H1 (cell line): ENCODE measurements at regions not wholly inside any gene's neighbourhood (a gene's known extent, or its start where the extent isn't known, plus 50 kb on each side); places are given as distances from the start of the nearest gene placed in this dataset.

Experiments
- CTCF ChIA-PET: fragments of 300-600 bp; sonication (Branson Sonifier 250); formaldehyde crosslinking; loops from one replicate; lab custom pipeline; 2021; ENCODE audit not compliant: partially characterized antibody; lab: Charles Lee
- POLR2A ChIA-PET: fragments of 300-600 bp; sonication (Branson Sonifier 250); formaldehyde crosslinking; loops from one replicate; lab custom pipeline; 2021; ENCODE audit warnings: inconsistent platforms; ENCODE audit not compliant: partially characterized antibody; lab: Charles Lee
- DNase-seq, 2 experiments: peaks; one replicate each; pipeline versions ENCODE4 v3.0.0 to v3.0.0-alpha.2; 2010 to 2022; ENCODE audit warnings: low spot score in 2 of 2, low read depth in 1 of 2, mixed read lengths in 1 of 2
- FAIRE-seq: peaks from 2 replicates; lab custom pipeline; 2011; peaks lifted over from hg19 to GRCh38; lab: Jason Lieb, UNC
- H2AFZ ChIP-seq: 2 replicates; pipeline ENCODE4 v1.8.1; 2012; ENCODE audit warnings: low read length, inconsistent platforms
- H2AK5ac ChIP-seq: 2 replicates; pipeline ENCODE4 v1.6.1; 2013; ENCODE audit warnings: low read depth, low read length
- H2BK120ac ChIP-seq: replicated peaks from 2 replicates; pipeline ENCODE3; 2013; ENCODE audit warnings: low read depth, low read length, inconsistent platforms
- H2BK12ac ChIP-seq: 2 replicates; pipeline ENCODE4 v1.6.1; 2013; ENCODE audit warnings: low read depth, low read length
- H2BK15ac ChIP-seq: 2 replicates; pipeline ENCODE4 v1.6.1; 2013; ENCODE audit warnings: low read length
- H2BK20ac ChIP-seq: 2 replicates; pipeline ENCODE4 v1.6.1; 2013; ENCODE audit warnings: low read length
- H2BK5ac ChIP-seq: 2 replicates; pipeline ENCODE4 v1.6.1; 2013; ENCODE audit warnings: low read depth, low read length
- H3K14ac ChIP-seq: 2 replicates; pipeline ENCODE4 v1.6.1; 2013; ENCODE audit warnings: inconsistent platforms; ENCODE audit not compliant: insufficient read length
- H3K18ac ChIP-seq: 2 replicates; pipeline ENCODE4 v1.6.1; 2013; ENCODE audit warnings: low read length; ENCODE audit errors: extremely low read depth
- H3K23ac ChIP-seq: 2 replicates; pipeline ENCODE4 v1.6.1; 2013; ENCODE audit warnings: inconsistent platforms; ENCODE audit not compliant: insufficient read length
- H3K23me2 ChIP-seq: 2 replicates; pipeline ENCODE4 v1.6.1; 2013; ENCODE audit warnings: low read depth, low read length
- H3K27ac ChIP-seq: 2 replicates; pipeline ENCODE4 v1.6.1; 2011; ENCODE audit warnings: low read depth, low read length, inconsistent platforms
- H3K27me3 ChIP-seq, 4 experiments: replicated peaks in 1 of 4; 1 replicate in 1 of 4; 2 replicates in 3 of 4; pipeline versions ENCODE4 v1.6.1 to v1.8.1; 2011 to 2013; ENCODE audit warnings: low read length in 3 of 4, mild to moderate bottlenecking in 3 of 4, inconsistent platforms in 2 of 4, mixed read lengths in 2 of 4, moderate library complexity in 1 of 4; ENCODE audit not compliant: control insufficient read depth in 3 of 4, insufficient read depth in 3 of 4; ENCODE audit errors: extremely low read depth in 1 of 4
- H3K36me3 ChIP-seq, 4 experiments: 2 replicates each; pipeline versions ENCODE4 v1.6.1 to v1.8.1; 2011 to 2013; ENCODE audit warnings: mild to moderate bottlenecking in 4 of 4, low read length in 3 of 4, moderate library complexity in 2 of 4, control low read depth in 1 of 4, inconsistent platforms in 1 of 4; ENCODE audit not compliant: insufficient read depth in 4 of 4, control insufficient read depth in 2 of 4
- H3K4ac ChIP-seq: replicated peaks from 2 replicates; pipeline ENCODE3; 2013; ENCODE audit warnings: low read length, low read depth, mixed read lengths, inconsistent platforms; ENCODE audit not compliant: insufficient read length
- H3K4me1 ChIP-seq, 4 experiments: replicated peaks in 1 of 4; 1 replicate in 1 of 4; 2 replicates in 3 of 4; pipeline versions ENCODE4 v1.6.1 to v1.8.1; 2011 to 2013; ENCODE audit warnings: low read length in 3 of 4, inconsistent platforms in 2 of 4, mixed read lengths in 1 of 4; ENCODE audit not compliant: insufficient read depth in 4 of 4, control insufficient read depth in 3 of 4
- H3K4me2 ChIP-seq, 2 experiments: 2 replicates each; pipeline versions ENCODE4 v1.6.1 to v1.8.1; 2011 to 2013; ENCODE audit warnings: low read depth in 2 of 2, low read length in 2 of 2, control low read depth in 1 of 2, inconsistent platforms in 1 of 2, mild to moderate bottlenecking in 1 of 2; ENCODE audit not compliant: insufficient read depth in 1 of 2
- H3K4me3 ChIP-seq, 4 experiments: fragments of 200-600, 300-600 bp in 1 of 4; sonication (generic), shearing (Covaris generic), sonication (Bioruptor Twin) in 1 of 4; 2 replicates each; pipeline versions ENCODE4 v1.5.1 to v1.8.1; 2011 to 2016; ENCODE audit warnings: low read length in 4 of 4, low read depth in 3 of 4, control low read depth in 2 of 4, inconsistent platforms in 2 of 4, mild to moderate bottlenecking in 2 of 4, mixed read lengths in 1 of 4, moderate library complexity in 1 of 4; ENCODE audit not compliant: insufficient read depth in 2 of 4; ENCODE audit errors: extremely low read depth in 1 of 4
- H3K56ac ChIP-seq: replicated peaks from 2 replicates; pipeline ENCODE3; 2013; ENCODE audit warnings: low read depth, mild to moderate bottlenecking, mixed read lengths, low read length, inconsistent platforms; ENCODE audit not compliant: insufficient read length
- H3K79me1 ChIP-seq: 2 replicates; pipeline ENCODE4 v1.6.1; 2013; ENCODE audit warnings: low read depth, low read length, control low read depth
- H3K79me2 ChIP-seq, 2 experiments: 2 replicates each; pipeline versions ENCODE4 v1.6.1 to v1.8.1; 2012 to 2013; ENCODE audit warnings: low read length in 2 of 2, mild to moderate bottlenecking in 2 of 2, inconsistent platforms in 1 of 2; ENCODE audit not compliant: insufficient read depth in 2 of 2, control insufficient read depth in 1 of 2
- H3K9ac ChIP-seq, 4 experiments: replicated peaks in 1 of 4; 1 replicate in 1 of 4; 2 replicates in 3 of 4; pipeline versions ENCODE4 v1.6.1 to v1.8.1; 2011 to 2013; ENCODE audit warnings: low read depth in 3 of 4, low read length in 3 of 4, control low read depth in 2 of 4, mild to moderate bottlenecking in 2 of 4, moderate library complexity in 2 of 4, inconsistent platforms in 1 of 4; ENCODE audit errors: extremely low read depth in 1 of 4
- H3K9me3 ChIP-seq, 2 experiments: 2 replicates each; pipeline versions ENCODE4 v1.6.1 to v1.8.1; 2012 to 2013; ENCODE audit warnings: mild to moderate bottlenecking in 2 of 2, moderate library complexity in 2 of 2, control low read depth in 1 of 2, inconsistent platforms in 1 of 2, low read depth in 1 of 2, low read length in 1 of 2, mixed read lengths in 1 of 2; ENCODE audit not compliant: insufficient read depth in 2 of 2
- H4K20me1 ChIP-seq, 2 experiments: replicated peaks in 1 of 2; 2 replicates each; pipeline versions ENCODE3 to v1.8.1; 2011 to 2013; ENCODE audit warnings: inconsistent platforms in 2 of 2, low read length in 2 of 2, mild to moderate bottlenecking in 1 of 2; ENCODE audit not compliant: insufficient read depth in 2 of 2, control insufficient read depth in 1 of 2
- H4K5ac ChIP-seq: 2 replicates; pipeline ENCODE4 v1.6.1; 2013; ENCODE audit warnings: low read length, low read depth, mixed read lengths, inconsistent platforms; ENCODE audit not compliant: insufficient read length
- H4K8ac ChIP-seq: 2 replicates; pipeline ENCODE4 v1.8.0; 2013; ENCODE audit warnings: mild to moderate bottlenecking, moderate library complexity, low read length, inconsistent platforms; ENCODE audit not compliant: insufficient read depth; ENCODE audit errors: extremely low read depth
- H4K91ac ChIP-seq: replicated peaks from 2 replicates; pipeline ENCODE3; 2013; ENCODE audit warnings: low read length, mixed read lengths, inconsistent platforms; ENCODE audit not compliant: insufficient read length
- BRCA1 ChIP-seq: IDR thresholded peaks from 2 replicates; pipeline ENCODE4 v1.6.1; 2012; ENCODE audit warnings: low read depth, low read length, improper control_type of control experiment
- CEBPB ChIP-seq: IDR thresholded peaks from 2 replicates; pipeline ENCODE4 v1.6.1; 2012; ENCODE audit warnings: low read depth, low read length
- CHD2 ChIP-seq: IDR thresholded peaks from 2 replicates; pipeline ENCODE4 v1.6.1; 2012; ENCODE audit warnings: low read length, improper control_type of control experiment
- E2F6 ChIP-seq: IDR thresholded peaks from 2 replicates; pipeline ENCODE4 v1.6.1; 2012; ENCODE audit warnings: inconsistent platforms
- FOSL1 ChIP-seq: IDR thresholded peaks from 2 replicates; pipeline ENCODE4 v1.6.1; 2011; ENCODE audit warnings: mild to moderate bottlenecking, low read depth, low read length, moderate library complexity; ENCODE audit not compliant: insufficient read depth
- HDAC6 ChIP-seq: IDR thresholded peaks from one replicate; pipeline ENCODE4 v1.7.1; 2012; ENCODE audit warnings: low read depth, mild to moderate bottlenecking, inconsistent platforms, low read length, moderate library complexity
- KDM4A ChIP-seq: IDR thresholded peaks from one replicate; pipeline ENCODE4 v1.7.1; 2012; ENCODE audit warnings: low read depth, mild to moderate bottlenecking, moderate library complexity, low read length, inconsistent platforms; ENCODE audit not compliant: severe bottlenecking
- MAFK ChIP-seq: IDR thresholded peaks from 2 replicates; pipeline ENCODE4 v1.6.1; 2012; ENCODE audit warnings: low read depth, mild to moderate bottlenecking, improper control_type of control experiment, low read length
- RNF2 ChIP-seq: fragments of 200-900, 300-1000 bp; sonication (generic); IDR thresholded peaks from 2 replicates; pipeline ENCODE4 v1.7.1; 2016; ENCODE audit warnings: borderline replicate concordance, low read depth, mild to moderate bottlenecking, antibody characterized with exemption, low read length; ENCODE audit not compliant: poor library complexity, severe bottlenecking; ENCODE audit errors: missing control alignments
- SIRT6 ChIP-seq: IDR thresholded peaks from one replicate; pipeline ENCODE4 v1.7.1; 2012; ENCODE audit warnings: low read length, inconsistent platforms
- ZNF274 ChIP-seq: IDR thresholded peaks from 2 replicates; pipeline ENCODE4 v1.7.0; 2012; ENCODE audit warnings: low read length, borderline replicate concordance; ENCODE audit errors: extremely low read depth
- WGBS, 2 experiments: shearing (Covaris generic) in 1 of 2; methylation state at CpG; one replicate each; pipeline versions ENCODE4 v1.1.6 to v1.1.7; 2013 to 2015; ENCODE audit warnings: low lambda C conversion rate in 2 of 2, mixed read lengths in 2 of 2, inconsistent platforms in 1 of 2, low coverage in 1 of 2, missing lambda C conversion rate in 1 of 2; ENCODE audit not compliant: insufficient replicate concordance in 2 of 2, insufficient coverage in 1 of 2, insufficient read length in 1 of 2; ENCODE audit errors: extremely low coverage in 1 of 2, missing lambda C conversion rate in 1 of 2; 5-methylcytosine and 5-hydroxymethylcytosine counted together

GRCh38 chr12:43078976-43079375 lies 473.0 kb downstream of the ADAMTS20 start:
- no peak overlapping the region for H2AFZ ChIP-seq
- no peak overlapping the region for H3K18ac ChIP-seq
- FAIRE-seq (no peak), DNase-seq (no peak)
- no peak overlapping the region for H4K5ac ChIP-seq
- H3K36me3 ChIP-seq: no peaks in the 10 kb centered on the region
- H3K79me2 ChIP-seq: no peaks in the 10 kb centered on the region
- H2BK20ac ChIP-seq: no peak overlapping the region
- H2BK120ac ChIP-seq: no peak overlapping the region
- no peak overlapping the region for H3K56ac ChIP-seq
- peaks cover 2 to 3% of the 10 kb centered on the region in 2 experiments; a peak in 1 of 4 replicates for H3K9me3 ChIP-seq
- no peak overlapping the region for H3K4ac ChIP-seq
- H3K14ac ChIP-seq: no peak overlapping the region
- ChIA-PET CTCF (no interaction called here), POLR2A (no interaction called here)
- no peak overlapping the region for H3K4me2 ChIP-seq
- no peak overlapping the region for H2BK15ac ChIP-seq
- no peak overlapping the region for H2BK12ac ChIP-seq
- H3K4me1 ChIP-seq: no peaks in the 10 kb centered on the region
- no peak overlapping the region for H4K8ac ChIP-seq
- H3K27ac ChIP-seq: no peak overlapping the region
- no peak overlapping the region for H3K4me3 ChIP-seq
- H3K9ac ChIP-seq: no peak overlapping the region
- no peak overlapping the region for H2BK5ac ChIP-seq
- H3K79me1 ChIP-seq: no peaks in the 10 kb centered on the region
- 91% methylated on average over 3 of the region's 3 CpGs; no CpG with 5 or more reads in 1 of the 2 experiments for WGBS, 2 experiments
- H4K20me1 ChIP-seq: no peaks in the 10 kb centered on the region
- H4K91ac ChIP-seq: no peak overlapping the region
- no peak overlapping the region for H2AK5ac ChIP-seq
- H3K27me3 ChIP-seq: no peaks in the 10 kb centered on the region
- no peak overlapping the region for H3K23ac ChIP-seq
- no peaks in the 10 kb centered on the region for H3K23me2 ChIP-seq
- TF ChIP-seq MAFK (no peak), ZNF274 (no peak), CEBPB (no peak), E2F6 (no peak), HDAC6 (no peak), RNF2 (no peak), KDM4A (no peak), FOSL1 (no peak), BRCA1 (no peak), SIRT6 (no peak), CHD2 (no peak)
